ENCODE measurements at regions not wholly inside any gene's neighbourhood (a gene's known extent, or its start where the extent isn't known, plus 50 kb on each side); places are given as distances from the start of the nearest gene placed in this dataset.
"Not testable (repeated sequence)": the region's sequence is repeated elsewhere in the genome, so short reads cannot be mapped to it uniquely, and the experiment has no call there.

GRCh38 chr4:114383067-114383466 lies 215.5 kb upstream of the UGT8 start:
- no peak for DNase-seq

GRCh38 chr4:114383721-114384120 lies 214.9 kb upstream of the UGT8 start:
- DNase-seq: no peak

DNA sequence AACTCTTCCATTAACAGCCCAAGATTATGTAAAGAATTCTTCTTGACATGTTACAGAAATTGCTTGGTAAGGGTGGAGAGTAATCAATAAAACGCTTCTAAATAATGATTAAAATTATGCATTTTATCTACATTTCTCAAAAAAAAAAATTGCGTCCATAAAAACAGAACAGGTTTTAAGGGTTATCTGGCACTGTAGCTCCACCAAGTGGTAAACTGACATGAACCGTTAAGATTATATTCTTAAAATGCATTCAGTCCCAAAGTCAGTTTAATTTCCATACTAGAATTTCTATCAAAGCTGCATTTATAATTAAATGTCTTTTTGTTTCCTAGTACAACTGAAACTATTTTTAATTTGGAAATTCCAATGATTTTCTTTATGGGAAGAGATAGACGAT lies 214.0 kb upstream of the UGT8 start:
- no peak for DNase-seq

- no peak for DNase-seq
Observed at GRCh38 chr4:114385195-114385985, 213.2 kb upstream of the UGT8 start.

GRCh38 chr4:114386637-114387233 lies 211.9 kb upstream of the UGT8 start:
- no peak for DNase-seq

- no peak for DNase-seq
Observed at GRCh38 chr4:114389070-114389685, 209.4 kb upstream of the UGT8 start.

GRCh38 chr4:114393295-114394038 lies 205.1 kb upstream of the UGT8 start:
- DNase-seq: no peak

DNA sequence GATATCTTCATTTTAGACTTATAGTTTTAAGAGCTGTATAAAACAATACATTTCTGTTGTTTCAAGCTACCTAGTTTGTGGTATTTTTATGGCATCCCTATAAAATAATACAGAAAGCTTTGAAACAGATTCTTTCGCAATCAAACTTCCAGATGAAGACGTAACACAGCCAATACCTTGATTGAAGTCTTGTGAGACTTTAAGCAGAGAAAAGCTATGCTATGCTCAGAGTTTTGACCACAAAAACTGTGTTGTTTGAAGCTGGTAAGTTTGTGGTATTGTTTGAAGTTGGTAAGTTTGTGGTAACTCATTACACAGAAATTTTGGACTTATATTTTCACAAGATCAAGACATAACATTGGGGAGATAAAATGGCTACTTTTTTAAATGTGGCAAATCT lies 201.8 kb upstream of the UGT8 start:
- DNase-seq: no peak

- no peak for DNase-seq
Observed at GRCh38 chr4:114398410-114398809, 200.2 kb upstream of the UGT8 start.

DNA sequence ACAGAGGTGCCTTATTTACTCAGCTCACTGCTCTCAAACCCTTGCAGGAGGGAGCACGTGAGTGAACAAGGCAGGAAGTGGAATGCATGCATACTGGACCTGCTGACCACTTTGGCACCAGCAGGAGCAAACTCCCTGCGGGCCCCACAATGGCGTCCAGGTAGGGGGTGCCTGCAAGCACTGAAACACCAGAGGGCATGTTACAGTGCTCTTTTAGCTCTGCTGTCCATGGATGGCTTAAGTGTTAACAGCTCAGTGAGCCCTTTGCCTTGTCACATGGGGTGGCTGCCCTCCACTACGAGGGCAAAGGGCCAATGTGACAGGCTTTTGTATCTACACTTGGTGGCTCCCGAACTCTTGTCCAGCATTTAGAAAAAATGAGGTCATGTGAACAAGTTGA lies 199.5 kb upstream of the UGT8 start:
- DNase-seq: no peak

GRCh38 chr4:114400531-114400930 lies 198.1 kb upstream of the UGT8 start:
- no peak for DNase-seq

DNA sequence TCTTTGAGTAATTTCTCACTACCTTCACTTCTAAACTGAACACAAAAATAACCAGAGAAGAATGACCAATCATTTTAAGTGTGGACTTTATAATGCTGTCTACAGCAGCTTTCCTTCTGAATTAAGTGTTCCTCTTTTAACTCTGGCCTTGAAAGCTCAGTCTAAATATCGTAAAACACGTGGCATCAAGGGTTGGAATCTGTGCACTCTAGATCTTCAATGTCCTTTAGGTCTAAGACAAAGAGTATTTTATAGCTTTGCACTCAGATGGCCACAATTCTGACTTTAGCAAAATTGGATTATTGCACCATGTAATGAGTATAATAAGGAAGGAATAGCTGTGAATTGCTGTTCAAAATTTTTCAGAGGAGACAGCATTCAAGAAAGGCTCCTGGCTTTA lies 197.1 kb upstream of the UGT8 start:
- no peak for DNase-seq

DNA sequence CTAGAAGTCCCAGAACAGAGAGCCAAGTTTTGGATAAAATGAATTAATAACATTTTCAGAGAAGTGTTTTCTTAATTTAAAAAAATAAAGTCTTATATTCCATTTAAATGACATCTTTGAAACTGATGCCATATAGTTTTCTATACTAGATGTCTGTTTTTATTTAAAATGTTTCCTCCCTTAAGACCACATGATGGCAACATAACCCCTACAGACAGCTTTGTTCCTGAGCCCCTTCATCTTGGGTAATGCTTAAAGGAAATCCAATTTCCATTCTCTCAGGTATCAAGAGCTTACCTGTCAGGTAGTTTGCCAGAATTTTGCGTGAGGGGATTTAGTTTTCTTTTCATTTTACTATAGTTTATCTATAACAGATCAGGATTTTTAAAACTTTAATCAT lies 181.4 kb upstream of the UGT8 start:
- no peak for DNase-seq

- no peak for DNase-seq
Observed at GRCh38 chr4:114420069-114420468, 178.5 kb upstream of the UGT8 start.

DNA sequence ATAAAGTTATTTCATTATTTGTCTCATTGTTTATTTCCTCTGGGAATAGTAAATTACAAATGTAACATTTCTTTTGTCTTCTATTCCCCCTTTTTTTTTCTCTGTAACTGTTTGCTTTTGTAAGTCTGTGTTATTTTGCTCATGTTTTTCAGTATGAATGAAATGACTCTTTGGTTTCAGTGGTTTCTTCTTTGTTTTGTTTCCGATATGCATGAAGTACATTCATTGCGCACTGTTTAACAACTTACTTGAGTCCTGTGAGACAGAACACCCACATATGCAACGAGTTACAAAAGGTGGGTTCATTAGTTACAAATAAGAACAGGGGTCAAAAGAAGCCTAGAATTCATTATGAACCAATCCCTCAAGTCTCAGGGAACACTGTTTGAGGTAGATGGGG lies 175.0 kb upstream of the UGT8 start:
- no peak for DNase-seq

DNA sequence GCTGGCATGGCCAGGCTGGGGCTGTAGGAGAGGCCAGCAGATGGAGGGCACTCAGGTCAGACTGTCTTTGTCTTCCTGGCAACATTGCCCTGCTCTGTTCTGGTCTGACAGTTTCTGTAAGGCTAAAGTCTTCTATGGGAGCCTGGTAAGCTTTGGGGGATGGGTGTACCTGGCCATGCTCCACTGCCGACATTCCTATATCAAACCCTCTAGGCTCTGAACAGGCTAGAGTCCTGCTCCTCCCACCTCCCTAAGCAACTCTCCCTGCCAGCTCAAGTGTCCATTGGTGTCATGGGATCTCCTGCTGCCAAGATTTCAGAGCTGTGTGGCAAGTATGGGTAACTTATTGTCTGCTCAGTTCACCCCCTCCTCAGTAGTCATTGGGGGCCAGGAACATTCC lies 163.5 kb upstream of the UGT8 start:
- DNase-seq: no peak

GRCh38 chr4:114442856-114443255 lies 155.8 kb upstream of the UGT8 start:
- no peak for DNase-seq

DNA sequence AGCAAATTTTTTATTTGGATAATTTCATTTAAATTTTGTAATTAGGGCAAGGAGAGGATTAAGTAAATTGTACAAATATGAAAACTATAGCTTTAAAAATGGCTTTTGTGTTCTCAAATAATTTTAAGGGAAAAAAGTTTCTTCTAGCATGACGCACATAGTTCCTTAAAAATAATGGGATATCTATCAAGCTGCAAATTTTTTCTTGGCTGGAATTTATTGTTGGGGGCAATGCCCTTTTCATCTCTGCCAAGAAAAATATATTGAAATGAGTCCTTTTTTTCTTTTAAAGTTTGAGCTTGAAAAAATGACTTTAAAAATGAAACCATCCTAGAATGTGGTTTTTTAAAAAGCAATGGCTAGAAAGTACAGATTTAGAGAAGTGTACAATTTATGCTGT lies 154.4 kb upstream of the UGT8 start:
- no peak for DNase-seq

DNA sequence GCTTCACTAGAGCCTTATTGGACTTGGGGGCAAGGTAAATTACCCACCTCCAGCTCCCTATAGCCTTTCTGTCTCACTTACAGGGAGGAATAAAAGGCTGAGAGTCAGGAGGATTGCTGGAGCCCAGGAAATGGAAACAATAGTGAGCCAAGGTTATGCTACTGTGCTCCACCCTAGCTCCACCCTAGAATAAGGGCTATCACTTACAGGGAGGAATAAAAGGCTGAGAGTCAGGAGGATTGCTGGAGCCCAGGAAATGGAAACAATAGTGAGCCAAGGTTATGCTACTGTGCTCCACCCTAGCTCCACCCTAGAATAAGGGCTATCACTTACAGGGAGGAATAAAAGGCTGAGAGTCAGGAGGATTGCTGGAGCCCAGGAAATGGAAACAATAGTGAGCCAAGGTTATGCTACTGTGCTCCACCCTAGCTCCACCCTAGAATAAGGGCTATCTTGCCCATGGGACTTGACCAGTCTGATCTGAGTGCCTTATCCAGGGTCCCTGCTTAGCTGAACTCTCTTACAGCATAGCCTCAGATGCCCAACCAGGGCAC lies 150.6 kb upstream of the UGT8 start:
- not testable (repeated sequence) for DNase-seq

- DNase-seq: no peak
Observed at GRCh38 chr4:114458728-114459127, 139.9 kb upstream of the UGT8 start.

DNA sequence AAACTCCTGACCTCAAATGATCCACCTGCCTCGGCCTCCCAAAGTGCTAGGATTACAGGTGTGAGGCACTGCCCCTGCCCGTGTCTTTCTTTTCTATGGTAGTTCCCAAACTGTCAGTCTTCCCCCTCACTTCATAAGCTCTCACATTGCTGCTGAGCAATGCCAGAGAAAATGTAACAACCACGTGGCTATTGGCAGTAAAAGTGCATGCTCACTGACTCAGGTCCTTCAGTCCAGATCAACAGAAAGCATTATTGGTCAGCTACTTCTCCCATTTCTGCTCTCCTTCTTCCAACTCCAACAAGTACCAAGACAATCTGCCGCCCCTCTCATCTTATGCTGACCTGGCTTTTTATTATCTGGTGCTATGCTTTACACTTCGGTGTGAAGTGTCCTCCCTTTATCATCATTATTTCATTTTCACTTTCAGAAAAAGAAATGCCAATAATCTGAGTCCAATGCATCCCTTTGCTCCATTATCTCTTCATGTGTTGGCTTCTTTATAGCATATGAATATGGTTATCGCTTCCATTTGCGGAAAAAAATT lies 133.8 kb upstream of the UGT8 start:
- no peak for DNase-seq

- DNase-seq: no peak
Observed at GRCh38 chr4:114465766-114466165, 132.8 kb upstream of the UGT8 start.

GRCh38 chr4:114466299-114466698 lies 132.3 kb upstream of the UGT8 start:
- no peak for DNase-seq

Measured in DMS79 treated with DMSO at 0.1 percent for 48 hours (cell line).